GM18508 (cell line): ENCODE measurements at regions not wholly inside any gene's neighbourhood (a gene's known extent, or its start where the extent isn't known, plus 50 kb on each side); places are given as distances from the start of the nearest gene placed in this dataset.
"Not testable (repeated sequence)": the region's sequence is repeated elsewhere in the genome, so short reads cannot be mapped to it uniquely, and the experiment has no call there.

Source experiments
- ATAC-seq: cut with Tn5 transposase; IDR thresholded peaks from one replicate; pipeline ENCODE4 v1.9.1; 2021; ENCODE audit warnings: moderate number of reproducible peaks; ENCODE audit not compliant: insufficient read depth, unreplicated experiment

- no peak for ATAC-seq
Measured at GRCh38 chr7:19390795-19391194, 245.6 kb upstream of the FERD3L start.

GRCh38 chr7:19381321-19381720 lies 236.1 kb upstream of the FERD3L start:
- ATAC-seq = no peak

GRCh38 chr7:19378345-19378714 lies 233.1 kb upstream of the FERD3L start:
- ATAC-seq = no peak

- ATAC-seq = no peak
Measured at GRCh38 chr7:19377611-19378344, 232.6 kb upstream of the FERD3L start.

GRCh38 chr7:19376538-19376937 lies 231.3 kb upstream of the FERD3L start:
- no peak for ATAC-seq

GRCh38 chr7:19375976-19376375 lies 230.8 kb upstream of the FERD3L start:
- no peak for ATAC-seq

GRCh38 chr7:19373334-19373733 lies 228.1 kb upstream of the FERD3L start:
- no peak for ATAC-seq

- ATAC-seq = no peak
Measured at GRCh38 chr7:19369806-19370205, 224.6 kb upstream of the FERD3L start.

GRCh38 chr7:19369182-19369581 lies 224.0 kb upstream of the FERD3L start:
- no peak for ATAC-seq

- ATAC-seq = no peak
Measured at GRCh38 chr7:19368491-19368925, 223.3 kb upstream of the FERD3L start.

- no peak for ATAC-seq
Measured at GRCh38 chr7:19364950-19365349, 219.7 kb upstream of the FERD3L start.

GRCh38 chr7:19362099-19362498 lies 216.9 kb upstream of the FERD3L start:
- no peak for ATAC-seq

- no peak for ATAC-seq
Measured at GRCh38 chr7:19353180-19353579, 208.0 kb upstream of the FERD3L start.

GRCh38 chr7:19352305-19352695 lies 207.1 kb upstream of the FERD3L start:
- no peak for ATAC-seq

GRCh38 chr7:19351341-19352304 lies 206.4 kb upstream of the FERD3L start:
- no peak for ATAC-seq

GRCh38 chr7:19339512-19339911 lies 194.3 kb upstream of the FERD3L start:
- ATAC-seq = no peak

- ATAC-seq = not testable (repeated sequence)
Measured at GRCh38 chr7:19338512-19338911, 193.3 kb upstream of the FERD3L start.

GRCh38 chr7:19336836-19337383 lies 191.7 kb upstream of the FERD3L start:
- ATAC-seq = no peak

GRCh38 chr7:19333706-19334105 lies 188.5 kb upstream of the FERD3L start:
- ATAC-seq = no peak

- no peak for ATAC-seq
Measured at GRCh38 chr7:19327018-19327417, 181.8 kb upstream of the FERD3L start.

- ATAC-seq = no peak
Measured at GRCh38 chr7:19322002-19322401, 176.8 kb upstream of the FERD3L start.
